Esophagus muscularis mucosa (tissue), 4 donors: ENCODE measurements at regions not wholly inside any gene's neighbourhood (a gene's known extent, or its start where the extent isn't known, plus 50 kb on each side); places are given as distances from the start of the nearest gene placed in this dataset.

Source experiments
- EP300 ChIP-seq: sonication (generic); formaldehyde crosslinking; IDR thresholded peaks from one replicate; pipeline ENCODE4 v1.6.1; 2017; ENCODE audit warnings: antibody characterized with exemption
- POLR2A ChIP-seq: fragments of 450-650 bp; IDR thresholded peaks from one replicate; pipeline ENCODE4 v1.6.1; 2017; ENCODE audit warnings: antibody characterized with exemption, moderate library complexity, mild to moderate bottlenecking, low read depth
- POLR2AphosphoS5 ChIP-seq, 2 donors: sonication (generic); formaldehyde crosslinking; IDR thresholded peaks; one replicate each; pipeline ENCODE4 v1.6.1; 2017; ENCODE audit warnings: antibody characterized with exemption in 2 of 2
- TF ChIP-seq, protein P1 (sequence below), 3 experiments: fragments of 200-600 bp in 2 of 3; fragments of 450-650 bp in 1 of 3; sonication (generic) in 2 of 3; IDR thresholded peaks; one replicate each; pipeline ENCODE4 v1.5.1; 2017 to 2019; ENCODE audit warnings: antibody characterized with exemption in 3 of 3, mild to moderate bottlenecking in 2 of 3, moderate library complexity in 1 of 3

- TF ChIP-seq POLR2A (no peak), POLR2AphosphoS5 (IDR thresholded peaks at IDR 0.05) (no peak), EP300 (no peak)
- TF ChIP-seq, protein P1, sequence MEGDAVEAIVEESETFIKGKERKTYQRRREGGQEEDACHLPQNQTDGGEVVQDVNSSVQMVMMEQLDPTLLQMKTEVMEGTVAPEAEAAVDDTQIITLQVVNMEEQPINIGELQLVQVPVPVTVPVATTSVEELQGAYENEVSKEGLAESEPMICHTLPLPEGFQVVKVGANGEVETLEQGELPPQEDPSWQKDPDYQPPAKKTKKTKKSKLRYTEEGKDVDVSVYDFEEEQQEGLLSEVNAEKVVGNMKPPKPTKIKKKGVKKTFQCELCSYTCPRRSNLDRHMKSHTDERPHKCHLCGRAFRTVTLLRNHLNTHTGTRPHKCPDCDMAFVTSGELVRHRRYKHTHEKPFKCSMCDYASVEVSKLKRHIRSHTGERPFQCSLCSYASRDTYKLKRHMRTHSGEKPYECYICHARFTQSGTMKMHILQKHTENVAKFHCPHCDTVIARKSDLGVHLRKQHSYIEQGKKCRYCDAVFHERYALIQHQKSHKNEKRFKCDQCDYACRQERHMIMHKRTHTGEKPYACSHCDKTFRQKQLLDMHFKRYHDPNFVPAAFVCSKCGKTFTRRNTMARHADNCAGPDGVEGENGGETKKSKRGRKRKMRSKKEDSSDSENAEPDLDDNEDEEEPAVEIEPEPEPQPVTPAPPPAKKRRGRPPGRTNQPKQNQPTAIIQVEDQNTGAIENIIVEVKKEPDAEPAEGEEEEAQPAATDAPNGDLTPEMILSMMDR (IDR thresholded peaks at IDR 0.05), result no peak
These were observed 72.3 kb upstream of the LHX1 start for GRCh38 chr17:36864827-36865430.
